ENCODE measurements at regions not wholly inside any gene's neighbourhood (a gene's known extent, or its start where the extent isn't known, plus 50 kb on each side); places are given as distances from the start of the nearest gene placed in this dataset.

- DNase-seq (ENCODE audit: low read depth, low spot score): no peak
These were observed 269.4 kb upstream of the GHITM start for GRCh38 chr10:83869898-83870297.

DNA sequence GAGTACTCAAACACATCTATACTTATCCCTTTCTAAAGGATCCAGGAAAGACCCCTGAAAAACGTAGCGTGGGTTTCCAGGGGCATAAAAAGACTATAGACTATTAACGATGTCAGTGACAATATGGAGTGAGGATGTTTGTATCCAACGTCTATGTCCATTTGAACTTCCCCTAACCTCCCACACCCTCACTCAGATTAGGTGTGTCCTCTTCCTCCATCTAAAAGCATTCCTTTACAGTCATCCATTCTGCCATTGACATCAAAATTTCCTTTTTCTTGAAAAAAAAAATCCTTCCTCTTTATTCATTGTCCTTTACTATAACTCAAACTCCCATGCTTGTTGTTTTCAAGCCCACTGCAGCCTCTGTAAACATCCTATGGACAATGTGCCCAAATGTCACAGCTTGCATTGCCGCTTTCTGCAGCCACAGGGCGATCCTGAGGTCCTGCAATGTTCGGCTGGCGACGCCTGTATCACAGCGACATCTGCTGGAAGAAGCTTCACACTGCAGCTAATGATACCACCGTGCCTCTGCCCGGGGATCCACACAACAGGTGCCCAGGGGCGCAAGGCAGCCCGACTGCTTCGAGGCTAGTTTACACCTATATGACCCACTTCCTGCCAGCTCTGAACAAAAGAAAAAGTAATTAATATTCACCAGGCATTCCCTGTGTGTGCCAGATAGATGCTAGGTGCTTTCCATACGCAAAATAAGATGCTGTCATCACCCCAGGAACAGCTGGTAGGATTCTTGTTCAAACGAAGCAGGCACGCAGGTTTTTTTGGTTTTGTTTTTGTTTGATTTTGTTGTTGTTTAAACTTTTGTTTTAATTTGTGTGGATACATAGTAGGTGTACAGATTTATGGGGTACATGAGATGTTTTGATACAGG lies 267.9 kb upstream of the GHITM start:
- peak; percentile 20 for DNase-seq (ENCODE audit: low read depth, low spot score)

GRCh38 chr10:83880252-83880791 lies 259.0 kb upstream of the GHITM start:
- DNase-seq (ENCODE audit: low read depth, low spot score): no peak

DNA sequence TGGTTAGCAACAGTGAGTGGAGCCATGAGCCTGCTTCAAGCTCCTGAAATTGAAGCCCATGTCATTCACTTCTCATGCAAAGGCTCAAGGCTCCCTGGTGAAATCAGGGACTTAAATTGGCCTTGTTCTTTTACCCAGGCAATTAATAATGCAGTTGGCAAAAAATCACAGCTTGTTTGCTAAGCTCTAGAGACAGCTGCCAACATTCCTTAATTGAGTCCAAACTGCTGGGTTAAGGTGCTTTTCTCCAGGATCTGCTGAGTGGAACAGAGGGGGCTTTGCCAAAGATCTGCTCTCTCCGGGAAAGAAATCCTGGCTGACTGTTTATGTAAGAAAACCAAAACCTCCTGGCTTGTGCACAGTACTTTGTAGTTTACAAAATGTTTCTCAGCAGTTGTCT lies 257.6 kb upstream of the GHITM start:
- DNase-seq (ENCODE audit: low read depth, low spot score): no peak

DNA sequence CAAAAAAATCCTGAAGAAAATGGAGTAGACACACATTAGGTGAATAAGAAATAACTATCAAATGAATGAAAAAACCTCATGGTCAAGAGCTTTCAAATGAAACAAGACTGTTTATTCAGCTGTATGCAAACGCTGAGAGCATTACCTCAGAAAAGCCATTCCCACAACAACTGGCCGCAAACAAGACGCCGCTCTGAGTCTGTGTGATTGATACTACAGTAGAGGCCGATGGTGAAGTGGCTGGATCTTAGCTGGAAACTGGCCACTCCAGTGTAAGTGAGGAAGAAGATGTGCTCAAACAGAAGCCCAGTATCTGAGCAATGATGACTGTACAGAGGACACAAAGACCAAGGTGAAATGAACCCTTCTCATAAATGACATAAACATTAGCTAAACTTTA lies 252.4 kb upstream of the GHITM start:
- no peak for DNase-seq (ENCODE audit: low read depth, low spot score)

DNA sequence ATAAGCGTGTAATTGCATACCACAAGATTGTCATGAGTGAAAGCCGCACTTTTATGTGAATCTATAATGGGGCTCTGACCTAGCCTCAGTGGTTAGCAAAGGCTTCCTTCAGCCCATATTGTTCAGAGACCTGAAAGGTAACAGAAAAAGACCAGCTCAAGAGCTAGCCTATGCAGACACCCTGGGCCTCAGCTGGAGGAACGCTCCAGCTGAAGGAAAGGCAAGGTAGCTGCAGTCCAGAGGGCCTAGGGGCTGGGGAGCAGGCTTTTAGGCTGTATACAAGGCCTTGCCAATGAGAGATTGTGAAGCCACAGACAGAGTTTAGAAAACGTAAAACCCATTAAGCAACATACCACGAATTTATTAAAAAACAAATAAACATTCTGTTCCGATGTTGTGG lies 246.6 kb upstream of the GHITM start:
- DNase-seq (ENCODE audit: low read depth, low spot score): no peak

DNA sequence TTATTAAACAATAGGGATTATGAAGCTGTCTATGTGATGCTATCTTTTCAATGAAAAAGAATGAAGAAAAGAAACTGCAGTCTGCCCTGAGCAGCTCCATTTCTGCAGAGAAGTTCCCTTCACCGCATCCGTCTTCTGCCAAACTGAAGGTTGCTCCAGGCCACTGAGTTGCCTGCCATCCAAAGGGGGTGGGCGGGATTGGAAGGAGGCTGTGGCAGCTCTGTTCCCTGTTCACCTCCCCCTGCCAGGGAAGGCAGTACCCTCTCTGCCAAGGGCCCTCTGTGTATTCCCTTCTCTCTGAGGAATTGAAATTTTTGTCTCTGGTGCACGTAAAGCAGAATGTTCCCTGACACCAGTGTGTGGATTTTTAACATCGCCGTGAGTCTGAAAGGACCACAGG lies 243.1 kb upstream of the GHITM start:
- DNase-seq (ENCODE audit: low read depth, low spot score): no peak

GRCh38 chr10:83897626-83898025 lies 241.7 kb upstream of the GHITM start:
- no peak for DNase-seq (ENCODE audit: low read depth, low spot score)

DNA sequence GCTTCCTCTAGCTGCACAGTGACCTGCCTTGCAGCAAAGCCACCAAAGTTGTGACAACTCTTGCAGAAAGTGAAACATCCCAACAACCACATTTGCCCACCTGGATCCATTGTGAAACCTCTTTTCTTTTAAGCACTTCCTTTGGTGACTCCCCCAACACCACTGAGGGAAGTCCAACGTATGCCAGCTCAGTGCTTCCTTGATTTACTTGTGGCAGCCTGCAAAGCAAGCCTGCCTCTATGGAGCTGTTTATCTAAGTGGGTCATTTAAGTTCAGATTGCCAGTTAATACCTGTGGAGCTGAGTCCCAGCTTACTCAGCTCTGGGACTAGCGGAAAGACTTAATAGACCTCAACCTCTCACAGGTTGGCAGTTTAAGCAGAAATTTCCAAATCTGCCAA lies 230.8 kb upstream of the GHITM start:
- DNase-seq (ENCODE audit: low read depth, low spot score): no peak

- no peak for DNase-seq (ENCODE audit: low read depth, low spot score)
These were observed 230.3 kb upstream of the GHITM start for GRCh38 chr10:83909001-83909400.

DNA sequence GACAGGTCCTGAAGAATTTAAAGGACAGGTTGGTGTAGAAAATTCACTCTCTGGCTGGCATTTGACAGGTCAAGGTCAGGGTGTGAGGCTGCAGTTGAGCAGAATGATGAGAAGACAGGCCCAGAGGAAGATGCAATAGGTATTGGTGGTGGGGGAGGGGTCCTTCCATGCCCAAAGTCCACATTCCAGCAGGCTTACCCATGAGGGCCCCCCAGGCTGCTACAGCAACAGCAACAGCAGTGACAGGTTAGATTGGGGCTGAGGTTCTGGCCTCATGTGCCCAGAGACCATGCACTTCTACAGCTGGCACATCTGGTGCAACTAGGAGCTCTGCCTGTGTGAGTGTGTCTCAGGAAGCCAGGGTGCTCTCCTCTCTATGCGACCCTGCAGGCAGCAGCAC lies 223.5 kb upstream of the GHITM start:
- no peak for DNase-seq (ENCODE audit: low read depth, low spot score)

DNA sequence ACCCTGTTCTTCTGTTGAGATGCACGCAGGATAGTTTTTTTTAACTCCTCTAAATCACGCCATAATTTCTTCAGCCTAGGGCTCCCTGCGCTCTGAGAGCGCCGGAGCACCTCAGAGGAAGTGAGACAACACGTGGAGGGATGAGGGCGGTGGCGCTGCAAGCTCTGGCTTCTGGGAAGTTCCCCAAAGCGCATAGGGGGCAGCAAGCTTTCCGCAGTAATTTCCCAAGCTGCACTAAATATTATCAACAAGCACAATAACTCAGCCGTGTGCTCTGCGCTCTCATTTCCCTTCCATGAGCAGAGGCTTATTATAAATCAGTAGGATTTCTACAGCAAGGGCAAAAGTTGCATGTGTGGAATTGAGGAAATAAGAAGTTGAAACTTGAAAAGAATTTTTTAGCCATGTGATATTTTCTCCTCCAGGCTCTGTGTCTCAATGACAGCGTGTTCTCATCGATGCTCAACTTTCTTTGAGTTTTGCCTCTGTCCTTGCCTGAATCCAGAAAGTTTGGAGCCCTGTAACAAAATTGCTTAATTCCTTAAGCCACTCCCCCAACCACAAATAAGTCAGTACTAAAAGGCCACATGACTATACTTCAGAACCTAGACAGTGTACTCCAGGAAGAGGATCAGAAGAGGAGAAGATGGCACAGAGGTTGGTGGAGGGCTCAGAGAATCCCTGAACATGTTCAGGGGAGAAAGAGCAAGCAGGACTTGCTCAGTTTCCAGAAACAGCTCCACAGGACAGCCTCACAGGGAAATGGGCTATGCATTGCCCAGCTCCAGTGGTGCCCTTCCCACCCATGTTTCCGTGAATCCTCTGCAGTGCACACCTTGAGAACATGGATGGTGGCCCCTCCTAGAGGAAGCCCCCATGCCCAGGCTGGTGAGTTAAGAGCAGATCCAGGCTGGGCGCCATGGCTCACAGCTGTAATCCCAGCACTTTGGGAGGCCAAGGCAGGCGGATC lies 221.5 kb upstream of the GHITM start:
- no peak for DNase-seq (ENCODE audit: low read depth, low spot score)

DNA sequence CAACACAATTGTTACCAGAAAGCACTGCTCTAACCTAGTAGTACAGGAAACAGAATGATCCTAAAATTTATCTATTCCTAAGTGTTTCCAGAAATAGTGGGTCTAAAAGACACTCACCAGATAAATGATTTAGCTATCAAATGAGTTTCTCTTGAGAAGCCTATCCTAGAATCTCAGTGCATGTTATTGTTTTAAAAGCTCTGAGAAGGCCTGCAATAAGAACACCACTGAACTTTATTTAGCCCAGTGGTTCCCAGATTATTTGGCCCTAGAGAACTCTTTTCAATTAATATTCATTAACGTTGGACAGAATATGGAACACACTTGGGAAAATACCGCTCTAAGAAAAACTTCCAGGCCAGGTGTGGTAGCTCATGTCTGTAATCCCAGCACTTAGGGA lies 220.1 kb upstream of the GHITM start:
- DNase-seq (ENCODE audit: low read depth, low spot score): no peak

GRCh38 chr10:83921984-83922860 lies 217.1 kb upstream of the GHITM start:
- DNase-seq (ENCODE audit: low read depth, low spot score): no peak

DNA sequence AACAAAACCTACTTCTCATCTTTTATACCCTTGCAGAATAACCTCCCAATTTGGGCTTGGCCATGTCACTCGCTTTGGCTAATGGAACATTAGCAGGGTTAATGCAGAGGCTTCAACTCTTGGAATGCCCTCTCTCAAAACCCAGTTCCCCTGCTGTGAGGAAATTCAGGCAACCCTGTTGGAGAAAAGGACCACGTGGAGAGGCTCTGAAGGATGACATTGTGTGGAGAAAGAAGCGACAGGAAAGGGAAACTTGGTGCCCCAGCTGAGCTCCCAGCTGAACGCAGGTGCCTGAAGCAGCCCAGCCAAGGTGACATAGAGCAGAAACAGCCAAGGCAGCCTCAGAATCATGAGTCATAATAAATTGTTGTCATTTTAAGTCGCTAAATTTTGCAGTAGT lies 214.2 kb upstream of the GHITM start:
- peak; percentile 70 for DNase-seq (ENCODE audit: low read depth, low spot score)

- DNase-seq (ENCODE audit: low read depth, low spot score): no peak
These were observed 212.7 kb upstream of the GHITM start for GRCh38 chr10:83926606-83927005.

DNA sequence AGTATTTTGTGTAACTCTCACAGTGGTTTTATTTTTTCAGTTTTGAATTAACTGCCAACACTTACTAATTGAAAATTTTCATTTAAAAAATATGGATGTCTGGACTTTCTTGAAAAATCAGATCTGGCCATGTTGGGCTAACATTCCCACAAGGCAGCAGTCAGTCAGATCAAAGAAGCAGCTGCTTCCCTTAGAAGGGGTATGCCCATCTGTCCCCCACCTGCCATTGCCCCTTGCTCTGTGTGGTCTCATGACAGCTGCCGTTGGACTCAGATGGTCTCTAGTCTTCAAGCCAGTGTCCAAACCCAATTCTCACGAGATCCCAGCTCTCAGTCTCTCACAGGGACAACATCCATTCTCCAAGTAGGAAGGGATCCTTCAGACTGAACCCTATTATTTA lies 212.1 kb upstream of the GHITM start:
- no peak for DNase-seq (ENCODE audit: low read depth, low spot score)

DNA sequence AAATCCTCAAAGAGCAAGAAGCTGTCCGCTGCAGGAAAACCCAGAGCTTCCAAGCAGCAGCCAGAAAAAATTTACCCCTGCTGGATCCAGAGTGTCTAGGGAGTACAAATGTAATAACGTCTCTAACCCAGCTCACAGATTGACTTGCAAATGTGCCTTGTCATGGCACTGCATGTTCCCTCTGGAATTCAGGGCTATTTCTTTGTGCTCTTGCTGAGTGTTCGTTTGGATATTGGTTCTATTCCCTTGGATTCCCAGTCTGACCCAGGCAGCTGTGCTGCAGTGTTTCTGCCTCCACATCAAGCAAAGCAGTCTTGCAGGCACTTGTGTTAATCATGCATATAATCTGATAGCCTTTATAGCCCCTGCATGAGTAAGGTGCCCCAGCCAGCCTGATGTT lies 209.9 kb upstream of the GHITM start:
- DNase-seq (ENCODE audit: low read depth, low spot score): no peak

- no peak for DNase-seq (ENCODE audit: low read depth, low spot score)
These were observed 207.6 kb upstream of the GHITM start for GRCh38 chr10:83931669-83932068.

DNA sequence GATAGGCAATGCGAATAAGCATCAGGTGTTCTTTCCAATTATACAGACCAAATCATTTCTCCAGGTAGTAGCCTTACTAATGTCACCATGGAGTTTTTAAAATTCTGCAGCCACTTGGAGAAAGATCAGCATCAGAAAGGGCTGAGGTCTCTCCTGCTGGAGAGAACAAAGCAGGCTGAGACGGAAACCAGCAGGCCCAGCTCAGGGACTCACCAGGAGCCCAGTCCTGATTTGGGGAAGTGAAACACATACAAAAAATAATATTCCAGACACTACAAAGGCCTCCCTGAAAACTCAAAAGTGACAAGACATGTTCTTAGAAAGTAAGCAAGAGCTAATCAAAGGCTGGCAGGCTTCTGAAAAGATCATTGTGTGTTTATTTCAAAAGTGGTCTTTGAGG lies 207.1 kb upstream of the GHITM start:
- no peak for DNase-seq (ENCODE audit: low read depth, low spot score)

GRCh38 chr10:83934062-83934461 lies 205.2 kb upstream of the GHITM start:
- DNase-seq (ENCODE audit: low read depth, low spot score): no peak
